ENCODE measurements at regions not wholly inside any gene's neighbourhood (a gene's known extent, or its start where the extent isn't known, plus 50 kb on each side); places are given as distances from the start of the nearest gene placed in this dataset.
"Not testable (repeated sequence)": the region's sequence is repeated elsewhere in the genome, so short reads cannot be mapped to it uniquely, and the experiment has no call there.

DNA sequence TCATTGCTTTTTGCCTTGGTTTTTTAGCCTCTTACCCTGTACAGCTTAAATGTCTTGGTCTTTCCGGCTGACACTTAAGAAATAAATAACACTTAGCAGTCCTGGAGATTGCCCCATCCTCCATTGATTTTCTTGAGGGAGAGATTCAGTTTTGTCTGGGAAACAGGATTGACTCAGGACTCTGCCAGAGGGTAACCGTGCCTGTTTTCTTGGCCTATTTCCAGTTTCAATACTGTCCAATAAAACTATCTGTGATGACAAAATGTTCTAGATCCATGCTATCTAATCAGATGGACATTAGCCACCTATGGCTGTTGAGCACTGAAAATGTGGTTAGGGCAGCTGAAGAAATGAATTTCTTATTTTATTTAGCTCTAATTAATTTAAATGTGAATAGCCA is 216.1 kb downstream of the DUSP10 start:
- H3K27ac ChIP-seq (ENCODE audit: low read depth, low read length) = no peak overlapping the region
- H3K4me1 ChIP-seq (ENCODE audit: control insufficient read depth, insufficient read depth, low read length) = no peaks in the 10 kb centered on the region
- no peaks in the 10 kb centered on the region for H3K36me3 ChIP-seq (ENCODE audit: control insufficient read depth, insufficient read depth, low read length)
- H3K9ac ChIP-seq (ENCODE audit: low read length) = no peak overlapping the region
- no peak overlapping the region for H3K4me3 ChIP-seq (ENCODE audit: low read length)
- H3K27me3 ChIP-seq (ENCODE audit: control insufficient read depth, insufficient read depth, low read length) = no peaks in the 10 kb centered on the region

- H3K9ac ChIP-seq (ENCODE audit: low read length) = no peak overlapping the region
- no peak overlapping the region for H3K27ac ChIP-seq (ENCODE audit: low read depth, low read length)
- no peaks in the 10 kb centered on the region for H3K36me3 ChIP-seq (ENCODE audit: control insufficient read depth, insufficient read depth, low read length)
- H3K4me1 ChIP-seq (ENCODE audit: control insufficient read depth, insufficient read depth, low read length) = no peaks in the 10 kb centered on the region
- no peak overlapping the region for H3K4me3 ChIP-seq (ENCODE audit: low read length)
- no peaks in the 10 kb centered on the region for H3K27me3 ChIP-seq (ENCODE audit: control insufficient read depth, insufficient read depth, low read length)
Observed at GRCh38 chr1:221527302-221527701, 214.6 kb downstream of the DUSP10 start.

- H3K36me3 ChIP-seq (ENCODE audit: control insufficient read depth, insufficient read depth, low read length) = no peaks in the 10 kb centered on the region
- no peak overlapping the region for H3K9ac ChIP-seq (ENCODE audit: low read length)
- no peak overlapping the region for H3K27ac ChIP-seq (ENCODE audit: low read depth, low read length)
- H3K4me3 ChIP-seq (ENCODE audit: low read length) = no peak overlapping the region
- H3K4me1 ChIP-seq (ENCODE audit: control insufficient read depth, insufficient read depth, low read length) = no peaks in the 10 kb centered on the region
- no peaks in the 10 kb centered on the region for H3K27me3 ChIP-seq (ENCODE audit: control insufficient read depth, insufficient read depth, low read length)
Observed at GRCh38 chr1:221527886-221528624, 213.8 kb downstream of the DUSP10 start.

- H3K27me3 ChIP-seq (ENCODE audit: control insufficient read depth, insufficient read depth, low read length); H3K4me3 ChIP-seq (ENCODE audit: low read length); H3K27ac ChIP-seq (ENCODE audit: low read depth, low read length); H3K4me1 ChIP-seq (ENCODE audit: control insufficient read depth, insufficient read depth, low read length); H3K9ac ChIP-seq (ENCODE audit: low read length); H3K36me3 ChIP-seq (ENCODE audit: control insufficient read depth, insufficient read depth, low read length): not testable (repeated sequence)
Observed at GRCh38 chr1:221530159-221530558, 211.7 kb downstream of the DUSP10 start.

DNA sequence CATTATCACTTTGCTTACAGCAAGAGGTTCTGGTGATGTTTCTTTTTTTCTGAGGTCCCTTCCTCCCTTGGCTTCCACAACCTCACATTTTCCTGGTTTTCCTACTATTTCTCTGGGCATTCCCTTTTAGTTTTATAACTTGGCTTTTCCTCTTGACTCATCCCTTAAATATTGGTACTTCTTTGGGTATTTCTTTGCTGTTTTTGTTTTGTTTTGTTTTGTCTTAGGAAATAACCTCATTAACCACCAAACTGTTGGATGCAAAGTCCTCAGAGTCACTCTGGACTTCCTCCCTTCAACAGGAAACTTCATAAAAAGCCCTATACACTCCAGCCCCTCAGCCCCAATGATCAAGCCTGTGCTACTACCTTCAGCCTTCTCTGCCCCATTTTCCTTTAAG is 211.1 kb downstream of the DUSP10 start:
- Histone ChIP-seq H3K4me1 (ENCODE audit: control insufficient read depth, insufficient read depth, low read length) (no peaks in the 10 kb centered on the region), H3K4me3 (ENCODE audit: low read length) (no peak overlapping the region), H3K36me3 (ENCODE audit: control insufficient read depth, insufficient read depth, low read length) (no peaks in the 10 kb centered on the region), H3K27ac (ENCODE audit: low read depth, low read length) (no peak overlapping the region), H3K9ac (ENCODE audit: low read length) (no peak overlapping the region), H3K27me3 (ENCODE audit: control insufficient read depth, insufficient read depth, low read length) (no peaks in the 10 kb centered on the region)

GRCh38 chr1:221532071-221532773 is 209.7 kb downstream of the DUSP10 start:
- H3K9ac ChIP-seq (ENCODE audit: low read length) = no peak overlapping the region
- no peaks in the 10 kb centered on the region for H3K4me1 ChIP-seq (ENCODE audit: control insufficient read depth, insufficient read depth, low read length)
- no peak overlapping the region for H3K4me3 ChIP-seq (ENCODE audit: low read length)
- no peak overlapping the region for H3K27ac ChIP-seq (ENCODE audit: low read depth, low read length)
- H3K36me3 ChIP-seq (ENCODE audit: control insufficient read depth, insufficient read depth, low read length) = no peaks in the 10 kb centered on the region
- no peaks in the 10 kb centered on the region for H3K27me3 ChIP-seq (ENCODE audit: control insufficient read depth, insufficient read depth, low read length)

DNA sequence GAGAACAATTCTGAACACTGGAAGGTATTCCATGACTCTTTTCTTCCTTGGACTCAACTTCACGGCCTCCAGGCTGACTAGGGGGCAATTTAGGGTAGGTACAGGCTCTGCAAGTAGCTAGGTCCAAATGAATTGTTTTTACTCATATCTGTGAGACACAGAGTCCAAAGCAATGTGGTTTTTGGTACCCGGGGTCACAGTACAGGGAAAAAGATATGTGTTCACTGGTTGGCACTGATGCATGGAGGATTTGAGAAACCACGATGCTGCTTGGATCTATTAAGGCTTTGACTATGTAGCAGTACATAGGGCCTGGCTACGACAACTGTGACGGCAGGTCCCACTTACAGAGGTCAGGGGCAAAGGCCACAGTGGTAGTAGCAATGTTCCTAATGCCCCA is 200.6 kb downstream of the DUSP10 start:
- H3K27me3 ChIP-seq (ENCODE audit: control insufficient read depth, insufficient read depth, low read length) = no peaks in the 10 kb centered on the region
- no peaks in the 10 kb centered on the region for H3K36me3 ChIP-seq (ENCODE audit: control insufficient read depth, insufficient read depth, low read length)
- H3K4me1 ChIP-seq (ENCODE audit: control insufficient read depth, insufficient read depth, low read length) = no peaks in the 10 kb centered on the region
- no peak overlapping the region for H3K9ac ChIP-seq (ENCODE audit: low read length)
- H3K27ac ChIP-seq (ENCODE audit: low read depth, low read length) = no peak overlapping the region
- H3K4me3 ChIP-seq (ENCODE audit: low read length) = no peak overlapping the region

DNA sequence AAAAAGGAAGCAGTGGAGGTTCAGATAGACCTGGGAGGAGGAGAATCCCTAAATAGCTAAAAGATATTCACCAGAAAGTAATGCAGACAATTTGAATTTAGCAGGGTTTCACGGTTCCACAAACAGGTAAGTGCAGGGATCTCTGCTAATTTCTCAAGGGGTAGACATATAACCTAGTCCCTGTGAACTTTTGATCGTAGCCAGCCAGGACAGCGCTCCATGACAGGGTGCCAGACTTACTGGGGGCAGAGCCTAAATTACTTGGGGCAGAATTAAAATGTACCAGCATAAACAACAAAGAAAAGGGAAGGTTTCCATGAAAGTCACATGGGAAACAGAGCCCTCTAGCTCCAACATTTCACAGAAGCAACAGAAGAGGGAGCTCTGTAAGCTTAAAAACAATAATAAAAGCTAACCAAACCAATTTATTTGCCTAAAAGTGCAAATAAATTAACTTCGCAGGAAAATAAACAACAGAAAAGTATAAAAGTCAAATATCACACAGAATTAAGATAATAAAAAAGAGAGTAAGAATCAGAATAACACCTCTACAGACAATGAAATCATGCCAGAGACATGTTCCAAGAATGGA is 198.3 kb downstream of the DUSP10 start:
- Histone ChIP-seq H3K36me3 (ENCODE audit: control insufficient read depth, insufficient read depth, low read length) (no peaks in the 10 kb centered on the region), H3K27ac (ENCODE audit: low read depth, low read length) (no peak overlapping the region), H3K27me3 (ENCODE audit: control insufficient read depth, insufficient read depth, low read length) (no peaks in the 10 kb centered on the region), H3K9ac (ENCODE audit: low read length) (no peak overlapping the region), H3K4me1 (ENCODE audit: control insufficient read depth, insufficient read depth, low read length) (no peaks in the 10 kb centered on the region), H3K4me3 (ENCODE audit: low read length) (no peak overlapping the region)

DNA sequence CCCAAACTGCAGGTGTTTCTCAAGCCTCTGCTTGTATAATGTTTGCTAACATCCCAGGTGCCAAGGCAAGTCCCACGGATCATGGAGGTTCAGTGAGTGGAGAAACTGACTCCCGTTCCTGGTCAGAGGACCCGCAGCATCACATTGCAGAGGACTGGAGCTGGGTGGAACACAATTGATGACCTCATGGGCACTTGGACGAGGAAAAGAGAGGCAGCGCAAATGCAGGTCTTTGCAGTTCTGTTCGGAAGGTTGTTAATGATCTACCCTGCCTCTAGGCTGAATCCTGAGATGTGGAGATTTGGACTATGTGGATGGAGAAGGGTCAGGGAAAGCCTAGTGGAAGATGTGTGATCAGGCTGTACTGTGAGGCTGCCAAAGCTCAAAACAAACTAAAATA is 192.9 kb downstream of the DUSP10 start:
- H3K36me3 ChIP-seq (ENCODE audit: control insufficient read depth, insufficient read depth, low read length) = no peaks in the 10 kb centered on the region
- no peak overlapping the region for H3K27ac ChIP-seq (ENCODE audit: low read depth, low read length)
- H3K4me3 ChIP-seq (ENCODE audit: low read length) = no peak overlapping the region
- H3K27me3 ChIP-seq (ENCODE audit: control insufficient read depth, insufficient read depth, low read length) = no peaks in the 10 kb centered on the region
- no peaks in the 10 kb centered on the region for H3K4me1 ChIP-seq (ENCODE audit: control insufficient read depth, insufficient read depth, low read length)
- H3K9ac ChIP-seq (ENCODE audit: low read length) = no peak overlapping the region

- Histone ChIP-seq H3K9ac (ENCODE audit: low read length) (no peak overlapping the region), H3K36me3 (ENCODE audit: control insufficient read depth, insufficient read depth, low read length) (no peaks in the 10 kb centered on the region), H3K4me1 (ENCODE audit: control insufficient read depth, insufficient read depth, low read length) (no peaks in the 10 kb centered on the region), H3K27ac (ENCODE audit: low read depth, low read length) (no peak overlapping the region), H3K4me3 (ENCODE audit: low read length) (no peak overlapping the region), H3K27me3 (ENCODE audit: control insufficient read depth, insufficient read depth, low read length) (no peaks in the 10 kb centered on the region)
Observed at GRCh38 chr1:221549815-221550214, 192.1 kb downstream of the DUSP10 start.

GRCh38 chr1:221552792-221553191 is 189.1 kb downstream of the DUSP10 start:
- not testable (repeated sequence) for H3K9ac ChIP-seq (ENCODE audit: low read length); H3K4me3 ChIP-seq (ENCODE audit: low read length); H3K27ac ChIP-seq (ENCODE audit: low read depth, low read length); H3K36me3 ChIP-seq (ENCODE audit: control insufficient read depth, insufficient read depth, low read length); H3K4me1 ChIP-seq (ENCODE audit: control insufficient read depth, insufficient read depth, low read length); H3K27me3 ChIP-seq (ENCODE audit: control insufficient read depth, insufficient read depth, low read length)

DNA sequence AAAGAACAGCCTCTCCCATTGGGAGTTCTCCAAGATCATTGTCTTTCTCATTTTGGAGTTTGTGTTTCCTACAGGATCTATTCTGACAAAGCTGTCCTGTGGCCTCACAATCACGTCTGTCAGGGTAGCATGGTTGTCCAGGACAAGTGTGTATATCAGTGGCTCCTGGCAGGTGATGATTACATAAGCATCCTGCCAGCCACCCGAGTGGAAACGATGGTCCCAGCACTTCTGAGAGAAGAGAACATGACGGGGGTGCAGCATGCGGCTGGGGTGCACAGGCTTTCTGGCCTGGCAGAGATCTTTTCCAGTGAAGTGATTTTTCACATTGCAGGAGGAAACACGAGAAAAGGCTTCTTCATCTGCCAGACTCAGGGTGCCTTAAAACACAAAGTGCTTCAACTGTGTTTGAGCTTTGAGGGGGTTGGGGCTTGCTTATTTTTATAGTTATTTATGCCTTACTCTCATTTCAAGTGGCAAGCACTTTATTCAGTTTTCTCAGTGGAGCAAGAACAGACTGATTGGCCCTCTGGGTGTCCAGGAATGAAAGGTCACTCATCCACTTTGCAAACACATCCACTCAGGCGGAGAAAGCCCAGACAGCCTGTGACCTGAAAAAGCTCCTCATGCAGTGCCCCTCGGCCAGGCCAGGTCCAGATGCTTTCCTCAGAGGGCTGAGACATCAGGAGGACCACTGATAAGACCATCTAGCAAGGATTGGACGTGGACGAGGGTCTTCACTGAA is 186.0 kb downstream of the DUSP10 start:
- no peak overlapping the region for H3K27ac ChIP-seq (ENCODE audit: low read depth, low read length)
- H3K4me1 ChIP-seq (ENCODE audit: control insufficient read depth, insufficient read depth, low read length) = peaks cover 3% of the 10 kb centered on the region
- no peaks in the 10 kb centered on the region for H3K27me3 ChIP-seq (ENCODE audit: control insufficient read depth, insufficient read depth, low read length)
- no peak overlapping the region for H3K4me3 ChIP-seq (ENCODE audit: low read length)
- H3K9ac ChIP-seq (ENCODE audit: low read length) = no peak overlapping the region
- no peaks in the 10 kb centered on the region for H3K36me3 ChIP-seq (ENCODE audit: control insufficient read depth, insufficient read depth, low read length)

All from rectal smooth muscle tissue (tissue), 1 donor.